Adrenal gland (tissue), 5 donors: ENCODE measurements at regions not wholly inside any gene's neighbourhood (a gene's known extent, or its start where the extent isn't known, plus 50 kb on each side); places are given as distances from the start of the nearest gene placed in this dataset.

Source experiments
- CTCF ChIP-seq, 6 experiments: fragments of 450-650 bp in 4 of 6; fragments of 200-600 bp in 2 of 6; sonication (generic) in 1 of 6; IDR thresholded peaks; 1 replicate in 5 of 6; 2 replicates in 1 of 6; pipeline versions ENCODE4 v1.5.1 to v1.8.0; 2016 to 2021; ENCODE audit warnings: antibody characterized with exemption in 6 of 6, mild to moderate bottlenecking in 2 of 6, moderate library complexity in 1 of 6
- POLR2A ChIP-seq, 2 donors: fragments of 450-650 bp; IDR thresholded peaks; one replicate each; pipeline ENCODE4 v1.6.1; 2017; ENCODE audit warnings: antibody characterized with exemption in 2 of 2, mild to moderate bottlenecking in 2 of 2, moderate library complexity in 1 of 2
- donor health status: DM: no; HTN: no; CAD: no.

GRCh38 chr1:199302554-199302953 is 663.7 kb downstream of the PTPRC start:
- TF ChIP-seq CTCF (IDR thresholded peaks at IDR 0.05) (no peak), POLR2A (IDR thresholded peaks at IDR 0.05) (no peak)
